ENCODE measurements at regions not wholly inside any gene's neighbourhood (a gene's known extent, or its start where the extent isn't known, plus 50 kb on each side); places are given as distances from the start of the nearest gene placed in this dataset.

GRCh38 chr18:43870626-43871025 is 593.3 kb upstream of the SYT4 start:
- Mint-ChIP-seq H3K9me3 (peaks cover 5% of the 10 kb centered on the region), H3K4me3 (no peak overlapping the region), H3K27me3 (no peaks in the 10 kb centered on the region), H3K4me1 (ENCODE audit: low read depth) (no peaks in the 10 kb centered on the region), H3K36me3 (ENCODE audit: low read depth) (no peaks in the 10 kb centered on the region), H3K27ac (no peak overlapping the region)
- H3K9me3 ChIP-seq (ENCODE audit: control insufficient read depth in 1 of 2, insufficient read depth in 1 of 2, low read length in 2 of 2) = no peaks in the 10 kb centered on the region
- H3K36me3 ChIP-seq (ENCODE audit: insufficient read depth, low read length) = no peaks in the 10 kb centered on the region
- intact Hi-C loops (cut with DNase I, micrococcal nuclease) = no loop called here
- DNase-seq = no peak
- CTCF ChIA-PET = no interaction called here
- POLR2A ChIA-PET = no interaction called here
- H3K27me3 ChIP-seq (ENCODE audit: control insufficient read depth in 1 of 2, insufficient read depth in 2 of 2, low read length in 2 of 2) = no peaks in the 10 kb centered on the region
- no peaks in the 10 kb centered on the region for H3K4me1 ChIP-seq (ENCODE audit: insufficient read depth, low read length)
- H3K4me3 ChIP-seq (ENCODE audit: low read length) = no peak overlapping the region
- no peak for TF ChIP-seq CTCF (IDR thresholded peaks at IDR 0.05)
- no peak for ATAC-seq (ENCODE audit: poor library complexity)
- no peak overlapping the region for H3K27ac ChIP-seq (ENCODE audit: low read depth in 1 of 2, low read length in 2 of 2)

- no peaks in the 10 kb centered on the region for H3K27me3 Mint-ChIP-seq
- intact Hi-C loops (cut with DNase I, micrococcal nuclease) = no loop called here
- no peak overlapping the region for H3K27ac ChIP-seq (ENCODE audit: low read depth in 1 of 2, low read length in 2 of 2)
- no peak for ATAC-seq (ENCODE audit: poor library complexity)
- no peak for TF ChIP-seq CTCF (IDR thresholded peaks at IDR 0.05)
- H3K4me1 Mint-ChIP-seq (ENCODE audit: low read depth) = no peaks in the 10 kb centered on the region
- DNase-seq = no peak
- no peaks in the 10 kb centered on the region for H3K36me3 Mint-ChIP-seq (ENCODE audit: low read depth)
- CTCF ChIA-PET = no interaction called here
- H3K4me3 ChIP-seq (ENCODE audit: low read length) = no peak overlapping the region
- no peaks in the 10 kb centered on the region for H3K9me3 ChIP-seq (ENCODE audit: control insufficient read depth in 1 of 2, insufficient read depth in 1 of 2, low read length in 2 of 2)
- H3K27ac Mint-ChIP-seq = no peak overlapping the region
- H3K36me3 ChIP-seq (ENCODE audit: insufficient read depth, low read length) = no peaks in the 10 kb centered on the region
- H3K4me3 Mint-ChIP-seq = no peak overlapping the region
- H3K9me3 Mint-ChIP-seq = peaks cover 4% of the 10 kb centered on the region
- no peaks in the 10 kb centered on the region for H3K4me1 ChIP-seq (ENCODE audit: insufficient read depth, low read length)
- POLR2A ChIA-PET = no interaction called here
- no peaks in the 10 kb centered on the region for H3K27me3 ChIP-seq (ENCODE audit: control insufficient read depth in 1 of 2, insufficient read depth in 2 of 2, low read length in 2 of 2)
Observed at GRCh38 chr18:43875511-43875910, 598.2 kb upstream of the SYT4 start.

- Histone ChIP-seq H3K4me3 (ENCODE audit: low read length) (no peak overlapping the region), H3K9me3 (ENCODE audit: control insufficient read depth in 1 of 2, insufficient read depth in 1 of 2, low read length in 2 of 2) (no peaks in the 10 kb centered on the region), H3K36me3 (ENCODE audit: insufficient read depth, low read length) (no peaks in the 10 kb centered on the region), H3K4me1 (ENCODE audit: insufficient read depth, low read length) (no peaks in the 10 kb centered on the region), H3K27ac (ENCODE audit: low read depth in 1 of 2, low read length in 2 of 2) (no peak overlapping the region), H3K27me3 (ENCODE audit: control insufficient read depth in 1 of 2, insufficient read depth in 2 of 2, low read length in 2 of 2) (no peaks in the 10 kb centered on the region)
- Mint-ChIP-seq H3K36me3 (ENCODE audit: low read depth) (no peaks in the 10 kb centered on the region), H3K27ac (no peak overlapping the region), H3K27me3 (no peaks in the 10 kb centered on the region), H3K4me1 (ENCODE audit: low read depth) (no peaks in the 10 kb centered on the region), H3K4me3 (no peak overlapping the region), H3K9me3 (peaks cover 2% of the 10 kb centered on the region)
- intact Hi-C loops (cut with DNase I, micrococcal nuclease) = no loop called here
- no peak for TF ChIP-seq CTCF (IDR thresholded peaks at IDR 0.05)
- CTCF ChIA-PET = no interaction called here
- ATAC-seq (ENCODE audit: poor library complexity) = no peak
- POLR2A ChIA-PET = no interaction called here
- DNase-seq = no peak
Observed at GRCh38 chr18:43876286-43876685, 599.0 kb upstream of the SYT4 start.
